ENCODE measurements at regions not wholly inside any gene's neighbourhood (a gene's known extent, or its start where the extent isn't known, plus 50 kb on each side); places are given as distances from the start of the nearest gene placed in this dataset.

GRCh38 chr6:68054756-68055155, 580.3 kb upstream of the ADGRB3 start:
- Mint-ChIP-seq H3K4me3 (ENCODE audit: unreplicated experiment) (no peak overlapping the region), H3K27ac (ENCODE audit: unreplicated experiment) (no peak overlapping the region), H3K9me3 (ENCODE audit: low read depth) (peaks cover 12% of the 10 kb centered on the region), H3K27me3 (ENCODE audit: low read depth) (no peaks in the 10 kb centered on the region), H3K36me3 (ENCODE audit: low read depth) (no peaks in the 10 kb centered on the region), H3K4me1 (ENCODE audit: low read depth) (peaks cover 2% of the 10 kb centered on the region)
- TF ChIP-seq, protein P1, sequence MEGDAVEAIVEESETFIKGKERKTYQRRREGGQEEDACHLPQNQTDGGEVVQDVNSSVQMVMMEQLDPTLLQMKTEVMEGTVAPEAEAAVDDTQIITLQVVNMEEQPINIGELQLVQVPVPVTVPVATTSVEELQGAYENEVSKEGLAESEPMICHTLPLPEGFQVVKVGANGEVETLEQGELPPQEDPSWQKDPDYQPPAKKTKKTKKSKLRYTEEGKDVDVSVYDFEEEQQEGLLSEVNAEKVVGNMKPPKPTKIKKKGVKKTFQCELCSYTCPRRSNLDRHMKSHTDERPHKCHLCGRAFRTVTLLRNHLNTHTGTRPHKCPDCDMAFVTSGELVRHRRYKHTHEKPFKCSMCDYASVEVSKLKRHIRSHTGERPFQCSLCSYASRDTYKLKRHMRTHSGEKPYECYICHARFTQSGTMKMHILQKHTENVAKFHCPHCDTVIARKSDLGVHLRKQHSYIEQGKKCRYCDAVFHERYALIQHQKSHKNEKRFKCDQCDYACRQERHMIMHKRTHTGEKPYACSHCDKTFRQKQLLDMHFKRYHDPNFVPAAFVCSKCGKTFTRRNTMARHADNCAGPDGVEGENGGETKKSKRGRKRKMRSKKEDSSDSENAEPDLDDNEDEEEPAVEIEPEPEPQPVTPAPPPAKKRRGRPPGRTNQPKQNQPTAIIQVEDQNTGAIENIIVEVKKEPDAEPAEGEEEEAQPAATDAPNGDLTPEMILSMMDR (IDR thresholded peaks at IDR 0.05): no peak
- no peak for DNase-seq (ENCODE audit: low spot score)

DNA sequence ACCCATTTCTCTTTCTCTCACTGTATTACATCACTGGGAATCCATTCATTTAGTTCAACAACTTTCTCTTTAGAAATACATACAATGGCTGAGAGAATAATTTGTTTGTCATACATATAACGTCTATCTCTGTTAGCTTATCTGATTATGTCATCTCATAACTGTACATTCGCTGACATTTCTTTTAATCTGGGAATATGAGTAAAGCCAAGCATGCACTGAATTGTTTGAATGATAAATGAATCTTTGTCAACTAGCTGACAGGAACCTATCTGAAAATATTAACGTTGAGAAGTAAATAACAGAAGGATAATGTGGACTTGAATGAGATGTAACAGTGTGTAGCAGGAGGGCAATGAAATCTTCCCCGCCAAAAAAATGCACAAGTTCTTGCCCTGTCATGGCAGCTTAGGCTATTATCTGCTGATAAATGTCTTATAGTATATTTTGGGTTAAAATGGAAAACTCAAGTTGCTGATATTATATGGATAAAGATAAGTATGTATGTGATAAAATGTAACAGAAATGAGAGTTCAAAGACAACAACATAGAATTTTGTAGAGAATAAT, 581.2 kb upstream of the ADGRB3 start:
- H3K27me3 Mint-ChIP-seq (ENCODE audit: low read depth): no peaks in the 10 kb centered on the region

GRCh38 chr6:68052234-68052633, 582.8 kb upstream of the ADGRB3 start:
- Mint-ChIP-seq H3K27me3 (ENCODE audit: low read depth) (no peaks in the 10 kb centered on the region), H3K9me3 (ENCODE audit: low read depth) (peaks cover 13% of the 10 kb centered on the region), H3K36me3 (ENCODE audit: low read depth) (no peaks in the 10 kb centered on the region), H3K4me1 (ENCODE audit: low read depth) (peaks cover 2% of the 10 kb centered on the region), H3K4me3 (ENCODE audit: unreplicated experiment) (no peak overlapping the region), H3K27ac (ENCODE audit: unreplicated experiment) (no peak overlapping the region)
- TF ChIP-seq, protein P1 (IDR thresholded peaks at IDR 0.05): no peak
- no peak for DNase-seq (ENCODE audit: low spot score)

More for the DNA sequence above, 581.2 kb upstream of the ADGRB3 start:
- Mint-ChIP-seq H3K27ac (ENCODE audit: unreplicated experiment) (no peak overlapping the region), H3K36me3 (ENCODE audit: low read depth) (no peaks in the 10 kb centered on the region), H3K4me3 (ENCODE audit: unreplicated experiment) (no peak overlapping the region), H3K9me3 (ENCODE audit: low read depth) (peaks cover 12% of the 10 kb centered on the region), H3K4me1 (ENCODE audit: low read depth) (peaks cover 2% of the 10 kb centered on the region)
- no peak for DNase-seq (ENCODE audit: low spot score)
- TF ChIP-seq, protein P1 (IDR thresholded peaks at IDR 0.05): no peak

- H3K27me3 Mint-ChIP-seq (ENCODE audit: low read depth): peaks cover 1% of the 10 kb centered on the region
- peaks cover 9% of the 10 kb centered on the region for H3K9me3 Mint-ChIP-seq (ENCODE audit: low read depth)
- DNase-seq (ENCODE audit: low spot score): no peak
- TF ChIP-seq, protein P1 (IDR thresholded peaks at IDR 0.05): no peak
- no peak overlapping the region for H3K27ac Mint-ChIP-seq (ENCODE audit: unreplicated experiment)
- no peaks in the 10 kb centered on the region for H3K36me3 Mint-ChIP-seq (ENCODE audit: low read depth)
- H3K4me1 Mint-ChIP-seq (ENCODE audit: low read depth): peaks cover under 1% of the 10 kb centered on the region
- H3K4me3 Mint-ChIP-seq (ENCODE audit: unreplicated experiment): no peak overlapping the region
These were observed 585.5 kb upstream of the ADGRB3 start for GRCh38 chr6:68049562-68049961.

DNA sequence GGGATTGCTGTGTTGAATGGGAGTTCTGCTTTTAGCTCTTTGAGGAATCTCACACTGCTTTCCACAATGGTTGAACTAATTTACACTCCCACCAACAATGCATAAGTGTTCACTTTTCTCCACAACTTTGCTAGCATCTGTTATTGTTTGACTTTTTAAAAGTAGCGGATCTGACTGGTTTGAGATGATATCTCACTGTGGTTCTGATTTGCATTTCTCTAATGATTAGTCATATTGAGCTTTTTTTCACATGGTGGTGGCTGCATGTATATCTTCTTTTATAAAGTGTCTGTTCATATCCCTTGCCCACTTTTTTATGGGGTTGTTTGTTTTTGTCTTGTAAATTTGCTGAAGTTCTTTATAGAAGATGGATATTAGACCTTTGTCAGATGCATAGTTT, 588.3 kb upstream of the ADGRB3 start:
- Mint-ChIP-seq H3K36me3 (ENCODE audit: low read depth) (no peaks in the 10 kb centered on the region), H3K27ac (ENCODE audit: unreplicated experiment) (no peak overlapping the region), H3K9me3 (ENCODE audit: low read depth) (peaks cover 9% of the 10 kb centered on the region), H3K4me3 (ENCODE audit: unreplicated experiment) (no peak overlapping the region), H3K27me3 (ENCODE audit: low read depth) (peaks cover 3% of the 10 kb centered on the region), H3K4me1 (ENCODE audit: low read depth) (no peaks in the 10 kb centered on the region)
- DNase-seq (ENCODE audit: low spot score): no peak
- TF ChIP-seq, protein P1 (IDR thresholded peaks at IDR 0.05): no peak
